SHP77 (cell line): ENCODE measurements at regions not wholly inside any gene's neighbourhood (a gene's known extent, or its start where the extent isn't known, plus 50 kb on each side); places are given as distances from the start of the nearest gene placed in this dataset.
A peak's percentile ranks its signal among the peaks of the same experiment; 100 is the strongest.

Experiments used
- DNase-seq, 2 experiments: peaks; one replicate each; lab custom pipeline; 2025; lab: John Stamatoyannopoulos, UW

DNA sequence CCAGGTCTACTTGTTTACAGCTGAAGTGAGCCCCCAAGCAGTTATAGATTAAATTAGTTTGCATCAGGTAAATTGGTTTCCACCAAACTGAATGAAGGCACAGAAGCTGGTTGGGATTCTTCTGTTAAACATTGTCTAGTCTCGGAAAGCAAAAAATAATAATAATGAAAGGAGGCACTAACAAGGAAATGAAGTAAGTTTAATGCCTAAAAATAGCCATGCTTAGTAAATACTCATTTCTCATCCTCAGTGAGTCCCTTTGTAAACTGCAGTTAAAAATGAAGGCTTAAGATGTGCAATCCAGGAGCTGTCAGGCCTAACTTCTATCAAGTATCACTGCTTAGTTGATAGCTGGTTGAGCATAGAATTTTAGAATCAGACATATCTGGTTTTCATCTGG lies 113.5 kb downstream of the BTG1 start:
- DNase-seq, result no peak

DNA sequence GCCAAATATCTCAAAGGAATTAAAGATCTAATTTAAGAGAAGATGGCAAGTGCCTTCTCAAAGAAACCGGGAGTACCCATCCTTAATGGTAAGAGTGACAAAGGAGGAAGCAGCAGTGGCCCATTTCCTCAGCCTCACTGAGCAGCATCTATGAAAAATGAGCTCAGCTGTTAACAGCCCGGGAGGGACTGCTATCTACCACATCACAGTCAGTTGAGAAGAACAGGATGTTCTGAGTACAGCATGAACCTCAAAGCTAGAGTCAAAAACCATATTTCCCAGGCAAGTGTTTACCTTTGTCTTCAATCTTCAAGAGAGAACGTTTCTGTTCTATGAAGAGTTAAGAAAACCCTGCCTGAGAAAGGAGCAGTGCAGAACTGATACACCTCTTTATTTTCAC lies 115.0 kb downstream of the BTG1 start:
- DNase-seq, result no peak

DNA sequence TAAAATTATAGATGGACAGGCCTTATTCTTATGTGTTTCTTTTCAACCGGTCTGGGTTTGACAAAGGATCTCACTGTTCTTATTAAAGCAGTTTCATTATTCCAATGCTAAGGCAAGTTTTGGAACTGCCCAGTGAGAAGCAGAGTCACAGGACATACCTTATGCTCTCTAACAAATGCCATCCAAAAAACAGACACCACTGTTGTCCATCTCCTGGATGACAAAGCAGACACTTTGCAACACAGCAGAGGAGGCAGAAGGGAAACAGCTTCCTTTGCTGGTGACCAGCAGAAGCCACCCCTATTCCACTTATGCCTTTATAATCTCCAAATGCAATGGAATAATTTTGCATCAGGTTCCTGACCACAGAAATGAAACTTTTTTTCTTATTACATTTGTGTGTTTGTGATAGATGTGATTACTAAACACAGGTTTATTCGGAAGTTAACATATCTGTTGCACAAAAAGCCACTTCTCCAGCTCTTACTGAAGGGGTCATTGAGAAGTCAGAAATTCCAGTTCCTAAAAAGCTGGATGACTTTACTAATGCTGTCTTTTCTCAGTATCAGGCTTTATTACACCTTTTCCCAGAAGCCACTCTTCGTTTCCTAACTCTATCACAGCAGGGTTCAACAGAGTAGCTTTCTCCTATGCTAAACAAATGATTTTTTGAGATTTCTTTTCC lies 115.6 kb downstream of the BTG1 start:
- DNase-seq, result no peak

DNA sequence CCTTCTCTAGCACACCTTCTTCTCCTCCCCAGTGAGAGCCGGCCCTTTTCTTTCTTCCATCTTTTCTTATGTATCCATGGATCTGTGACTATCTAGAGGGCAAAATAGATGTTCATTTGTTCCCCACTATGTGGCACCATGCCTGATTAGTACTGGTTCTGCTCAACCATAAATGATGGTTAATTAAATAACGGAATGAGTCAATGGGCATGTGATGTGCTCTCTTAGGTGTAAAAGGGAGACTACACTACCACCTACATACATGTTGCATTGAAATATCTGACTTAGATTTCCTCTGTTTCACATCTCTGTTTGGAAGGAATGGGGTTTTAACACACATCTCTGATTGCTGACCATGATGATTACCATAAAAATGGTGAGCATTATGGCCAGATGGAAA lies 116.5 kb downstream of the BTG1 start:
- DNase-seq, result no peak

DNA sequence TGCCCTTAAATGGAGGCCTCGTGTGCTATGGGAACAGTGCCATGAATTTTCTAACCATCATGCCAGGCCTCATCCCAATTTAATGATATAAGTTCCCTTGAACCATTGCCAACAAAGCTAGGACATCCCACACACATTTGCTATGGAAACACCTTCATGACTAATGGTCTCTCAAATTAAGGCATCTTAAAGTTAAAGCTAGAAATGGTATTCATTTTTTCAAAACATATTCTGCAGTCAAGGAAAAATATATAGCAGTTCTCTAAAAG lies 117.3 kb downstream of the BTG1 start:
- DNase-seq, result no peak

DNA sequence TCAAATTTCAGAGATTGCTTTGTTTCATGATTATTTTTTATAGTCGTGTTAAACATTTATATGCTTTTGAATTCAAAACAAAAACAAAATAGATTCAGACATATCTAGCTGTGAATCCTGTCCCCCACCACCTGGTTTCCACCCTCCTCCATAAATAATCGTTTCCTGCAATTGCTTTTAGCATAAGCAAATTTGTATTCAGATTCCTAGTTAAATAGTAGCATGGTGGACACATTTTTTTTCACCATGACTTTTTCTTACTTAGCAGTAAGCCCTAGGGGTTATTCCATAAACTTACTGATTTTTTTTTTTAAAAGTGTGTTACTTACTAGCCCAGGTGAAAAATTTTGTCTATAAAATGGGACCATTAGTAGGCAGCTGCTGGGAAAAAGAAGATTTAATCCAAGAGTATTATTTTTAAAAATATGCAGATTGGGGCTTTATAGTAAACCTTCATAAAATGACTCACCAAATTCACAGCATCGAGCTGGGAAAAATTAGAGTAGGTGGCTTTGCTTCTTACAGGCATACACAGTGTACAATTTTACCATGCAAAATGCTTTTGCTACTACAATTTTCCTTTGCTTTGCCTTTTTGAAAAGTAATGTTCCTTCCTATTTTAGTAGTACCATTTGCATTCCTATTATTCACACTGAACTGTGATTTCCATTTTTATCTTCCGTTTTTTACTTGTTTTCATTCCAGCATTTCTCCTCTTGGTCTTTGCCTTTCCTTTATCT lies 117.8 kb downstream of the BTG1 start:
- DNase-seq, result no peak

DNA sequence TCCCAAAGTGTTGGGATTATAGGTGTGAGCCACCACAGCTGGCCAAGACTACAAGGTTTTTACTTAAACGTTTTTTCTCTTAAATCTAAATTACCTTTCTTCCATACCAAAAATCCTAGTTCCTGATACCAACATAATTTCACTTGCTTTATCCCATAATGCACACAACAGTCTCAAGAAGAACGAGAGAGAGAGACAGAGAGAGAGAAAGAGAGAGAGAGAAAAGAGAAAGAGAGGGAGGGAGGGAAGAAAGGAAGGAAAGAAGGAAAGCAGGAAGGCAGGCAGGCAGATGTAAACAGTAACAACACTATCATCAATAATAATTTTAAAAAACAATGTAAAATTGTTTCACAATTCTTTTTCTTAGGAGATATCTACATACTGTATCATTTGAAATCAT lies 118.4 kb downstream of the BTG1 start:
- no peak for DNase-seq

DNA sequence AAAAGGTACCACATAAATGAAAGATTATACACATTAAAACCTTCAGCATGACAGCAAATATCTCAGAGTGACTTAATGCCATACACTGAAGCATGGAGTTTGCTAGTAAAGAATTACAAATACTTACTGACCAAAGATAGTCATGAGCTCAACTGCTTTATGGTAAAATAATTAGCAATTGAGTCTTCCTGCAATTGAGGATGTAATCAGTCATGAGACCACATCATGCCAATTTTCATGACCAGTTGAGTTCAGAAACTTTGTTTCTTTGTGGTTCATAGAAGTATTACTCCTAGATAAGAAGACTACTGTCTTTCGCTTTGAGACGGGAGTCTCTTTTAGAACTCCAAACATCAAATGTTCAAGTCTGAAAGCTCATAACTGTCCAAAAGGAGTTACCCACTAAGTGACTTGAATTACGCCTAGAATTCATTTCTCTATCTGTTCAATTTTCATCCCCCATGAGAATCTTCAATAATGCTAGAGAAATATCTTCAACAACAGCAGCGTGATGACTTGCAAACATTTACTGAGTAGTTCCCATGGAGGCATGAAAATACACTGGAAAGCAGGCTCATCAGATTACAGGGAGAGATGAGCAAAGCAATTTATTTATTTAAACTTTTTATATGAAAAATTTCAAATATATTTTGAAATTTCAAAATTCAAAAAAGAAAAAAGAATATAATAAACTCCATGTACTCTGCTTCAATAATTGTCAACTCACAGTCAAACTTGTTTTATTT lies 120.0 kb downstream of the BTG1 start:
- DNase-seq, result no peak

DNA sequence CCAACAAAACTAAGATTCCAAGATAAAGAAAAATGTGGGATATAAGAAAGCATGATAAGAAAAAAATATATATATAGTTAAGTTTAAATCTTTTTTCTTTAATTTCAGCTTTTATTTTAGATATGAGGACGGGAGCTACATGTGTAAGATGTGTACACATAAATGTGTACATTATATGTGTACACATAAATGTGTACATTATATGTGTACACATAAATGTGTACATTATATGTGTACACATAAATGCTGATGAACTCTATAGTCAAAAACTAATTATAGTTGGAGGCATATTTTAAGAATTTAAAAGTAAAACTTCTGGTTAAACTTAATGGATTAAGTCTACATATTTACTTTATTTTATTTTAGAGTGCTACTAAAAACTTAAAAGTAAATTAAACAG lies 123.6 kb downstream of the BTG1 start:
- no peak for DNase-seq

DNA sequence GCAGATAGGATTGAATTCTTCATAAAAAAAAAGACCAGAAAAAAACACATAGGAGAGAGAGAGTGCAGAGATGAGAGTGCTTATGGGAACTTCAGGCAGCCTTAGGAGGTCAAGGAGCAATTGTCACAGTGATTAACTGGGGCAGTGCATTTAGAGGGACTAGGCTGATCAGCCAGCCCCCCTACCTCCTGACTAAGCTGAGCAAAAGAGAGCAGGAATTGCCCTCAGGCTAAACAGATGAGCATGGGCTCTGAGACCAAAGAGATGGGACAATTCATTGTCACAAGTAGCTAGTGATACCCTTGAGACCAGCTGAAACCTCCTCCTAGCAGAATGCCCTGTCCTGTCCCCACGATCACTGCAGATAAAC lies 124.0 kb downstream of the BTG1 start:
- no peak for DNase-seq

DNA sequence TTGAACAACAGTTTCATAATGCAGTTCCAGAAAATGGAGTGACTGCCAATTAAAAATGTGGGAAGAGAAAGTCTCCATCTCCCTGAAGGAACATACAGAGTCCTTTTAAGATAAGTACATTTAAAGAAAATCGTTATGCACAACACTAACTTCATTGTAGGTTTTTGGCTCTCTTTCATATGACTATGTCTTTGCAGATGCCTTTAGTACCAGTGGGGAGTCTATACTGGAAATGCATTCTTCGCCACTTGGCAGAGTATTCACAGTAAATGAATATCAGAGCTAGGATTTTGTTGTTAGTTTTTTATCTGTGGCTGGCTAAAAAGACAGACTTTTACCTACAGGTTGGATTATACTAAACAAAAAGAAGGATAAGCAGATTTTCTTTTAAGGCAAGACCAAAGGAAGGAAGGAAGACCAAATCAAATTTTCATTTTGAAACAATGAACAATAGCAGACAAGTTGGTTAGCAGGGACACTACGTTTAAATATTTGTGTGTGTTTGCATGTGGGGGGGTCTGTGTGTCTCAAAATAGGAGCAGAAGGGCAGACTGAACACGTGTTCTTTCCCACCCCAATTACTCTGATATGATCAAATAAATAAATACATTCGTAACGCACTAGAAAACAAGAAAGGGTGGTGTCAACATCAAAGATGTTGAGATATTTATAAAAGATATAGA lies 124.5 kb downstream of the BTG1 start:
- no peak for DNase-seq

DNA sequence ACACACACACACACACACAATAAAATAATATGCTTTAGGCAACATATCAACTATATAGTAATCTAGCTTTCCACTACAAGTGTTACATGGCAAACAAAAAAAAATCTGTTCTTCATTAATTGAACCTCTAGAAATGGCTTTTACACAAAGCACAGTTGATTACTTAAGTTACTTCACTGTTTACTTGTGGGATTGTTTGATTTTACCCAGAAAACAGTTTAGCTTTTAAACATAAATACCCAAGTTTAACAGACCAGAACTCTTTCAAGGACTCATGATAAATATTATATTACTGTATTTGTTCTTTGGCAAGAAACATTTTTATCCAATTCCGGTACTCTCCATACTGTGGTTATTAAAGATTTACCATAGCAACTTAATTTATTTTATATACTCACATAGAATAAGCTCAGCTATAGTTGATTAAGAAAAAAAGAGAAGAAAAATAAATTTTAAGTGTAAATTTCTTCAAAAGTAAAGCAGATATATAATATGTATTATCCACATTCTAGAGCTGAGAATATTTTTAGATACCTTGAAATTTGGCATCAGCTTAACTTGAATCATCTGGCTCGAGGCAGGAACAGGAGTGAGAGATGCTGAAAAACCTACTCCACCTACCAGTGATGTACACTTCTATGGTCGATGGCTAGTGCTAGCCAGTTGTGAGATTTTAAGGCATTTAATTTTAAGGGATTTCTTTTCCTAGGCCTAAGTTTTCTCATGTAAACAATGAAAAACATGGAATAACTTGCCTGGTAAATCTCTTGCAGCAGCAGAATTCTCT lies 126.0 kb downstream of the BTG1 start:
- no peak for DNase-seq

DNA sequence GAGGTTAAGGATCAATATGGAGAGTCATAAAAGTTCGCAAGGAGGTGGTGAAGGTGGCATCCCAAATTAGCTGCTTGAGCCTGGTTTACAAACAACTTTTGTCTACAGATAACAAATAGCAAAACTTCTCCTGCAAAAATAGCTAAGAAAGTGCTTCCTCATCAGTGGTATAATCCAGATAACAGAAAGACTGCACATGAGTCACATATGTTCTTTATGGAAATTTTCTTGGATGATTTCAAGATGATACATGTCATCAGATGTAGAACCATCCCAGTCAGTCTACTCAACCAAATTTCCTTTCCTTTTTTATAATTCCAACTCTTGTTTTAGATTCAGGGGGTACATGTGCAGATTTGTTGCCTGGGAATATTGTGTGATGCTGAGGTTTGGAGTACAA lies 133.0 kb downstream of the BTG1 start:
- DNase-seq, result no peak

DNA sequence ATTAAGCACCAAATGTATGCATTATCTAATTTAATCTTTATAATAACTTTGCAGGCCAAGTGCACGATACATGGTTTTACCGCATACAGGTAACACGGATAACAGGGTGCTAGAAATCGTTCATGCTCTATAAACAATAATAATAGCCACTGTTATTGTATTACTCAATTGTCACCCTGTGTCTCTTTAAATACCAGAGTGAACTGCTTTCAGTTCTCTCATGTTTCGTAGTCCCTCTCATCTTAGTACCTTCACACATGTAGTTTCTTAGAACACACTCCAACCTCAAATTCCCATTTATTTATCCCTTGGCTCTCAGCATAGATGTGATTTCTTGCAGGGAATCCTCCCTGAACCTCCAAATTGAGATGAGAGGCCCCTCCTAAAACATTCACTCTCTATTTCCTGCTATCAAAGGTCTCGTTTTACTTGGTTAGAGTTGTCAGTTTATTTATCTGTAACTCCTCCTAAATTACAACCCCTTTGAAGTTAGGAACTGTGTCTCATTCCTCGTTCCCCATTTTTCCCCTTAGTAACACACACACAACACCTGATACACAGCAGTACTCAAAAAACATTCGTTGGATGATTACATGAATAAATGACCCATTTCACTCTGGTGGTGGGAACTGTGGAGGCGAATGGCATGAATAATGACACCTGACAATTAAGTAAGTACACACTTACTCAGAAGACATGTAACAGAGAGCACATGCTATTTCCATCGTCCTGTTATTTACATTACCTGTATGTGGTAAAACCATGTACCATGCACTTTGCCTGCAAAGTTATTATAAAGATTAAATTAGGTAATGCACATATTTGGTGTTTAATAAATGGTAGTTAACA lies 134.6 kb downstream of the BTG1 start:
- DNase-seq, result no peak

DNA sequence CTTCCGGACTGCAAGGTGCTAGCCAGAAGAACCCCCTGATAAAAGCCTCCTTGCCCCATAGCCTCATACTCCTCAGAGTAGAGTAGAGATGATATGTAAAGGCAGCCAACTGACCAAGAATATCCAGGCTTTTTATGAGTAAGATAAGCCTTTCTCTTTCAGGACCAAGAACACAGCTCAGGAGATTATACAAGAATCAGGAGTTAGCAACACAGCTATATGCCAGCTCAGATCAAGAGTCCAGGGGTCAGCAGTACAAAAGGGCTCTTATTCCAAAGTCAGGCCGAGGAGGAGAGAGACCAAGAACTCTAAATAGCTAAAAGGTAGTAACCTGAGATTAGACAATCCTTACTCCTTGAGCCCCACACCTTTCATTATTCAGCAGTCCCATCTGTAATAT lies 135.3 kb downstream of the BTG1 start:
- no peak for DNase-seq

DNA sequence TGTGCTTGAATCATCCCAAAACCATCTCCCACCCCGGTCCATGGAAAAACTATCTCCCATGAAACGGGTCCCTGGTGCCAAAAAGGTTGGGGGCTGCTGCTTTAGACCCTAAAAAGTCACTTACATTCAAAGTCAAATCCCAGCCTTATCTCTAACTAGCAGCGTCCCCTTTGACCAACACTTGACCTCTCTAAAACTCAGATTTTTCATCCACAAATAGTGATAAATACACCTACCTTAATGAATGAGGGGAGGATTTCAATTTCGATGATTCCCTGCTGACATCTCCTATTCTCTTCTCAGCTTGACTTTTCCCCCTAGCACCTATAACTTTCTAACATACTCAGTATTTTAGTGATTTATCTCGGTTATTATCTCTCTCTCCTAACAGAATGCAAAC lies 137.3 kb downstream of the BTG1 start:
- no peak for DNase-seq

DNA sequence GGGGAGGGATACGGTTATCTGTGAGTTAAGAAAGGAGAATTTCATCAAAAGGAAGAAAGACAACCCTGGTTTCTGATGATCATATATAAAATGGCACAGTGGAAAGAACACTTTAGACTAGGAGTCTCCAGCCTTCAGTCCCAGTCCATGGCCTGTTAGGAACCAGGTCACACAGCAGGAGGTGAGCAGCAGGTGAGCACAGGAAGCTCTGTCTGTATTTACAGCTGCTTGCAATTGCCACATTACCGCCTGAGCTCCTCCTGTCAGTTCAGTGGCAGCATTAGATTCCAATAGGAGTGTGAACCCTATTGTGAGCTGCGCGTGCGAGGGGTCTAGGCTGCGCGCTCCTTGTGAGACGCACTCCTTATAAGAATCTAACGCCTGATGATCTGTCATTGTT lies 137.9 kb downstream of the BTG1 start:
- DNase-seq, result peak in 1 of 2 experiments; percentile 35

DNA sequence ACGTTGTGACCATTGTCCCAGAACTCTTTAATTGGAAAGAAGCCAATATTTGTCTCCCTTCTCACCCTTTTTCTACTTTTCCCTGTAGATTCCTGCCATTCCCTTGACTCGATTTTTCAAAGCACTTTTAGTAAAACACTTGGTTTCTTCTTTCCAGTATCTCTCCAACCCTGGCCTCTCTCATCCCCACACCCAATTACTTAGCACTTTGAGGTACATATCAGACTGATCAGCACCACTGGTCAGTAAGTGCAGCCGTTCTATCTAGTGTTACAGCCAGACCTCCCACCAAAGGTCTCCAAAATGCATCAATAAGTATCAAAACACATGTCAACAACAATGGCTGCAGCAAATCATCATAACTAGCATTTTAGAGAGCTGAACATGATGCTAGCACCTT lies 141.9 kb downstream of the BTG1 start:
- no peak for DNase-seq

DNA sequence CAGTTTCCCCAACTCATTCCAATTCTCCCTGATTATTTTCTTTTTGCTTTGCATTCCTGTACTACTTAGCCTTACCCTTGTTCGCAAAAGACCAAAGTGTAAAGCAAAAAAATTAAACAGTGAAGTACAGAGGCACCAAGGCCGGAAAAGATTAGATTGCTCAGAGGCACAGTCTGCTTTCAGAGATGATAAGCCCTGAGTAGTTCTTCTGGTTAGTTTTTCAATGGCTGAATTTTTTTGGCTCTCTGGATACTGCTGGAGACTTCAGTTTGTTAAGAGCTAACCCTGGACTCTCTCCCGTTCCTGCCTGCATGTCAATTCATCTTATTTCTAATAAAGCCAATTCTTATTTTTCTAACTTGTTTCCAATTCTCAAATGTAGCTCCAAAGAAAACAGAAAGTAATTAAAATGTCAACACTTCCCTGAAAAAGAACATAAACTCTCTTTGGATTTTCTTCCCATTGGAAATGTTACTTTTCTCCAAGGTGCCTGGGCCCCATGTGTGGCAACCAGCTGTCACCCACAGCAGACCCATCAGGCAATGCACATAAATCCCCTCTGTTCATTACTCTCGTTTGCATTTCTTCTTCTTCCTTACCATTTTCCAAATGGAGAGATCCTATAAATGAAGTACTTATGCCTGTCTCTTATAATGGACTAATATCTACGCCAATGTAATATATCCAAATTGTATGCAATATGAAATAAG lies 142.8 kb downstream of the BTG1 start:
- no peak for DNase-seq

DNA sequence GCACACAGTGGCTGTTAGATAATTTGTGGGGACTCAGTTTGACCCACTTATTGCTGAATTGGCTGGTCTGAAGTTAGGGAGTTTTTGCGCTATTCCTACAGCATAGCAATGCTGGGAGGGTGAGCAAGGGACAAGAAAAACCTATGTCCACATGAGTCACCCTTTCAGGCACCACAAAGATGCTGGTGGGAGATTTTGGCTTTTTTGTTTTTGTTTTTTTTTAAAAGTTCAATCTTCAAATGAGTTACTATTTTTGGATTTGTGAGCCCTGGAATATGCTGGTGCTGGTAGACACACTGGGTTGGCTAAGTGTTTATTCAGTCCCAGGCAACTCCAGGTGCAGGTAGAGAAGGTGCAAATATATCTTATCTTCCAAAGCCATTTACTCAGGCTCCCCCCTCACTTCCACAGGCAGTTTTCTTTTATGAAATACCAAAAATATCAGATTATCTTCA lies 143.4 kb downstream of the BTG1 start:
- DNase-seq, result no peak

DNA sequence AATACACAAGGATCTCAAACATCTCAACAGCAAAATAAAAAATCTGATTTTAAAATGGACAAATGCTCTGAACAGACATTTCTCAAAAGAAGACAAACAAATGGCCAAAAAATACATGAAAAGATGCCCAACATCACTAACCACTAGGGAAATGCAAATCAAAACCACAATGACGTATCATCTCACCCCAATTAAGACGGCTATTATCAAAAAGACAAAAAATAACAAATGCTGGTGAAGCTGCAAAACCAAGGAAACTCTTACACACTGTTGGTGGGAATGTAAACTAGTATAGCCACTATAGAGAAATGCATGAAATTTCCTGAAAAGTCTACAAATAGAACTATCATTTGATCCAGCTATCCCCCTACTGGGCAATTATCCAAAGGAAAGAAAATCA lies 145.0 kb downstream of the BTG1 start:
- no peak for DNase-seq
